Breast epithelium (tissue), 3 donors: ENCODE measurements at regions not wholly inside any gene's neighbourhood (a gene's known extent, or its start where the extent isn't known, plus 50 kb on each side); places are given as distances from the start of the nearest gene placed in this dataset.

ENCODE experiments used
- POLR2A ChIP-seq: fragments of 450-650 bp; IDR thresholded peaks from one replicate; pipeline ENCODE4 v1.6.1; 2016; ENCODE audit warnings: antibody characterized with exemption, mild to moderate bottlenecking, moderate library complexity
- TF ChIP-seq, protein P1 (sequence below), 3 donors: fragments of 450-650 bp; IDR thresholded peaks; one replicate each; pipeline ENCODE4 v1.5.1; 2016 to 2017; ENCODE audit warnings: antibody characterized with exemption in 3 of 3, mild to moderate bottlenecking in 3 of 3, moderate library complexity in 3 of 3

DNA sequence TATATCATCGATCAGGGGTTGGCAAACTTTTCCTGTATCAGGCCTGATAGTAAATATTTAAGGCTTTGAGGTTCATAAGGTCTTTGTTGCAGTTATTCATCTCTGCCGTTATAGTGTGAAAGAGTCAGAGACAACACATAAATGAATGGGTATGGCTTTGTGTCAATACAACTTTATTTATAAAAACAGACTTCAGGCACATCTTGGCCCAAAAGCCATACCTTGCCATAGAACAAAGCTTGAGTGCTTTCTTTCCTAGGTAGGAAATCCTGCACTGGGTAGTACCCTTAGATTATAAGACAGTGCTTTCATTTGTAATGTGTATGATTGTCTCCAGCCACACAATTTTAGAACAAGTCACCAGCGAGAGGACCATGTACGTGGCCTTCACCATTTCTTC, 58.9 kb upstream of the MAGI1 start:
- TF ChIP-seq, protein P1, sequence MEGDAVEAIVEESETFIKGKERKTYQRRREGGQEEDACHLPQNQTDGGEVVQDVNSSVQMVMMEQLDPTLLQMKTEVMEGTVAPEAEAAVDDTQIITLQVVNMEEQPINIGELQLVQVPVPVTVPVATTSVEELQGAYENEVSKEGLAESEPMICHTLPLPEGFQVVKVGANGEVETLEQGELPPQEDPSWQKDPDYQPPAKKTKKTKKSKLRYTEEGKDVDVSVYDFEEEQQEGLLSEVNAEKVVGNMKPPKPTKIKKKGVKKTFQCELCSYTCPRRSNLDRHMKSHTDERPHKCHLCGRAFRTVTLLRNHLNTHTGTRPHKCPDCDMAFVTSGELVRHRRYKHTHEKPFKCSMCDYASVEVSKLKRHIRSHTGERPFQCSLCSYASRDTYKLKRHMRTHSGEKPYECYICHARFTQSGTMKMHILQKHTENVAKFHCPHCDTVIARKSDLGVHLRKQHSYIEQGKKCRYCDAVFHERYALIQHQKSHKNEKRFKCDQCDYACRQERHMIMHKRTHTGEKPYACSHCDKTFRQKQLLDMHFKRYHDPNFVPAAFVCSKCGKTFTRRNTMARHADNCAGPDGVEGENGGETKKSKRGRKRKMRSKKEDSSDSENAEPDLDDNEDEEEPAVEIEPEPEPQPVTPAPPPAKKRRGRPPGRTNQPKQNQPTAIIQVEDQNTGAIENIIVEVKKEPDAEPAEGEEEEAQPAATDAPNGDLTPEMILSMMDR (IDR thresholded peaks at IDR 0.05): no peak
- TF ChIP-seq POLR2A: no peak
